Coronary artery (tissue), 2 donors: ENCODE measurements at regions not wholly inside any gene's neighbourhood (a gene's known extent, or its start where the extent isn't known, plus 50 kb on each side); places are given as distances from the start of the nearest gene placed in this dataset.

ENCODE experiments used
- DNase-seq: peaks from one replicate; pipeline ENCODE4 v3.0.0-alpha.2; 2017; ENCODE audit warnings: low spot score
- H3K27ac ChIP-seq, 2 donors: fragments of 200-600 bp; sonication (generic); one replicate each; pipeline ENCODE4 v1.5.1; 2016 to 2019
- H3K4me3 ChIP-seq: fragments of 200-600 bp; sonication (generic); 2 replicates; pipeline ENCODE4 v1.5.1; 2016; ENCODE audit warnings: mild to moderate bottlenecking, moderate library complexity
- CTCF ChIP-seq: fragments of 200-600 bp; sonication (generic); IDR thresholded peaks from one replicate; pipeline ENCODE4 v1.5.1; 2019; ENCODE audit warnings: antibody characterized with exemption

GRCh38 chr9:84393266-84393950 is 52.9 kb upstream of the SLC28A3 start:
- DNase-seq = no peak
- Histone ChIP-seq H3K4me3 (no peak overlapping the region), H3K27ac (no peak overlapping the region)
- TF ChIP-seq CTCF = no peak

GRCh38 chr9:84394036-84394435 is 53.5 kb upstream of the SLC28A3 start:
- H3K27ac ChIP-seq = no peak overlapping the region
- DNase-seq = no peak
- H3K4me3 ChIP-seq = no peak overlapping the region
- TF ChIP-seq CTCF = no peak

GRCh38 chr9:84397151-84397728 is 56.7 kb upstream of the SLC28A3 start:
- DNase-seq = no peak
- peak; percentile 83 for TF ChIP-seq CTCF
- H3K4me3 ChIP-seq = no peak overlapping the region
- H3K27ac ChIP-seq = no peak overlapping the region

- DNase-seq = no peak
- Histone ChIP-seq H3K4me3 (no peak overlapping the region), H3K27ac (no peak overlapping the region)
- no peak for TF ChIP-seq CTCF
These were observed 57.3 kb upstream of the SLC28A3 start for GRCh38 chr9:84397822-84398221.

GRCh38 chr9:84402517-84402916 is 62.0 kb upstream of the SLC28A3 start:
- TF ChIP-seq CTCF = no peak
- no peak for DNase-seq
- Histone ChIP-seq H3K27ac (no peak overlapping the region), H3K4me3 (no peak overlapping the region)

GRCh38 chr9:84403288-84403687 is 62.7 kb upstream of the SLC28A3 start:
- Histone ChIP-seq H3K27ac (no peak overlapping the region), H3K4me3 (no peak overlapping the region)
- no peak for TF ChIP-seq CTCF
- DNase-seq = no peak

- H3K27ac ChIP-seq = no peak overlapping the region
- DNase-seq = peak; percentile 0
- peak; percentile 22 for TF ChIP-seq CTCF
These were observed 63.6 kb upstream of the SLC28A3 start for GRCh38 chr9:84404095-84404686.

More at GRCh38 chr9:84404095-84404686, 63.6 kb upstream of the SLC28A3 start:
- no peak overlapping the region for H3K4me3 ChIP-seq
